MM.1S (cell line): ENCODE measurements at regions not wholly inside any gene's neighbourhood (a gene's known extent, or its start where the extent isn't known, plus 50 kb on each side); places are given as distances from the start of the nearest gene placed in this dataset.

Experiments
- EZH2phosphoT487 ChIP-seq: fragments of 300-600 bp; sonication (generic); IDR thresholded peaks from 2 replicates; pipeline ENCODE4 v1.6.1; 2018; ENCODE audit warnings: antibody characterized with exemption, low read length
- TF ChIP-seq, protein P1 (sequence below): fragments of 300-600 bp; sonication (generic); IDR thresholded peaks from 2 replicates; pipeline ENCODE4 v1.5.1; 2016; ENCODE audit warnings: antibody characterized with exemption, low read length, mixed read lengths

DNA sequence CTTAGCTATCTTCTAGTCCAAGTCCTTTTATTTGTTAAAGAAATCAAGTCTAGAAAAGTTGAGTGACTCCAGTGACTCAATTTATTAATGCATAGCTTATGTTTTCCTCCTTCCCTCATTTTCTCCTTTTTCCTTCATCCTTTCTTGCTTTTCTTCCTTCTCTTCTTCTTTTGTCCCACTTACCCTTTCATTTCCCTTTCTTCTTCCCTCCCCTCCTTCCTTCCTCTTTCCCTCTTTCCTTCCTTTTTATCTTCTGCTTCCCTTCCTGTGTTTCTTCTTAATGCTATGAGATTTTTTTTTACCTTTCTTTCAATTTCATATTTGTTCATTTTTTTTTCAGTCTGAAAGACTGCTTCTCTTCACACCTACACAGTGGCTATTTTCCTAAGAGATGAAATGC lies 555.5 kb downstream of the PIK3C3 start:
- TF ChIP-seq, protein P1, sequence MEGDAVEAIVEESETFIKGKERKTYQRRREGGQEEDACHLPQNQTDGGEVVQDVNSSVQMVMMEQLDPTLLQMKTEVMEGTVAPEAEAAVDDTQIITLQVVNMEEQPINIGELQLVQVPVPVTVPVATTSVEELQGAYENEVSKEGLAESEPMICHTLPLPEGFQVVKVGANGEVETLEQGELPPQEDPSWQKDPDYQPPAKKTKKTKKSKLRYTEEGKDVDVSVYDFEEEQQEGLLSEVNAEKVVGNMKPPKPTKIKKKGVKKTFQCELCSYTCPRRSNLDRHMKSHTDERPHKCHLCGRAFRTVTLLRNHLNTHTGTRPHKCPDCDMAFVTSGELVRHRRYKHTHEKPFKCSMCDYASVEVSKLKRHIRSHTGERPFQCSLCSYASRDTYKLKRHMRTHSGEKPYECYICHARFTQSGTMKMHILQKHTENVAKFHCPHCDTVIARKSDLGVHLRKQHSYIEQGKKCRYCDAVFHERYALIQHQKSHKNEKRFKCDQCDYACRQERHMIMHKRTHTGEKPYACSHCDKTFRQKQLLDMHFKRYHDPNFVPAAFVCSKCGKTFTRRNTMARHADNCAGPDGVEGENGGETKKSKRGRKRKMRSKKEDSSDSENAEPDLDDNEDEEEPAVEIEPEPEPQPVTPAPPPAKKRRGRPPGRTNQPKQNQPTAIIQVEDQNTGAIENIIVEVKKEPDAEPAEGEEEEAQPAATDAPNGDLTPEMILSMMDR: no peak
- TF ChIP-seq EZH2phosphoT487: no peak
